H9 (cell line): ENCODE measurements at regions not wholly inside any gene's neighbourhood (a gene's known extent, or its start where the extent isn't known, plus 50 kb on each side); places are given as distances from the start of the nearest gene placed in this dataset.

Source experiments
- DNase-seq: peaks from one replicate; pipeline ENCODE4 v3.0.0-alpha.2; 2017
- H2AFZ ChIP-seq: one replicate; pipeline ENCODE4 v1.6.1; 2013; ENCODE audit warnings: mild to moderate bottlenecking, low read length, control low read depth, moderate library complexity
- H2AK5ac ChIP-seq: 2 replicates; pipeline ENCODE4 v1.6.1; 2013; ENCODE audit warnings: low read length, control low read depth, mixed read lengths; ENCODE audit not compliant: insufficient read length
- H2BK120ac ChIP-seq: one replicate; pipeline ENCODE4 v1.6.1; 2013; ENCODE audit warnings: low read depth, mild to moderate bottlenecking, low read length, control low read depth, inconsistent platforms; ENCODE audit not compliant: poor library complexity, severe bottlenecking
- H2BK12ac ChIP-seq: 2 replicates; pipeline ENCODE4 v1.6.1; 2013; ENCODE audit warnings: low read length, control low read depth, mixed read lengths, low read depth; ENCODE audit not compliant: insufficient read length
- H2BK15ac ChIP-seq: 2 replicates; pipeline ENCODE4 v1.6.1; 2013; ENCODE audit warnings: low read depth, low read length, control low read depth
- H2BK20ac ChIP-seq: one replicate; pipeline ENCODE4 v1.6.1; 2013; ENCODE audit warnings: low read depth, mild to moderate bottlenecking, low read length, control low read depth, inconsistent platforms; ENCODE audit not compliant: poor library complexity, severe bottlenecking
- H2BK5ac ChIP-seq: 2 replicates; pipeline ENCODE4 v1.6.1; 2013; ENCODE audit warnings: low read length, control low read depth, mixed read lengths; ENCODE audit not compliant: insufficient read length
- H3K14ac ChIP-seq: 2 replicates; pipeline ENCODE4 v1.6.1; 2013; ENCODE audit warnings: low read length, control low read depth; ENCODE audit not compliant: insufficient read depth
- H3K18ac ChIP-seq: 2 replicates; pipeline ENCODE4 v1.6.1; 2013; ENCODE audit warnings: low read depth, mild to moderate bottlenecking, mixed read lengths, low read length, control low read depth; ENCODE audit not compliant: insufficient read length
- H3K23ac ChIP-seq: 2 replicates; pipeline ENCODE4 v1.6.1; 2013; ENCODE audit warnings: low read length, control low read depth, mixed read lengths, low read depth; ENCODE audit not compliant: insufficient read length
- H3K23me2 ChIP-seq: 2 replicates; pipeline ENCODE4 v1.6.1; 2013; ENCODE audit warnings: low read depth, mild to moderate bottlenecking, mixed read lengths, low read length, control low read depth; ENCODE audit not compliant: insufficient read length, poor library complexity, severe bottlenecking
- H3K27ac ChIP-seq: 2 replicates; pipeline ENCODE4 v1.5.1; 2013; ENCODE audit warnings: low read length, control low read depth, mixed read lengths, low read depth; ENCODE audit not compliant: insufficient read length
- H3K27me3 ChIP-seq: 2 replicates; pipeline ENCODE4 v1.6.1; 2013; ENCODE audit warnings: low read length, control low read depth, inconsistent platforms; ENCODE audit not compliant: insufficient read depth
- H3K4ac ChIP-seq: 2 replicates; pipeline ENCODE4 v1.6.1; 2013; ENCODE audit warnings: low read depth, mild to moderate bottlenecking, control low read depth, inconsistent platforms, low read length, moderate library complexity
- H3K4me1 ChIP-seq: 2 replicates; pipeline ENCODE4 v1.6.1; 2013; ENCODE audit warnings: low read length, control low read depth, inconsistent platforms; ENCODE audit not compliant: insufficient read depth
- H3K4me2 ChIP-seq: 2 replicates; pipeline ENCODE4 v1.6.1; 2013; ENCODE audit warnings: low read length, control low read depth, mixed read lengths; ENCODE audit not compliant: insufficient read length, insufficient read depth
- H3K56ac ChIP-seq: 2 replicates; pipeline ENCODE4 v1.6.1; 2013; ENCODE audit warnings: low read depth, mild to moderate bottlenecking, mixed read lengths, low read length, control low read depth; ENCODE audit not compliant: insufficient read length
- H3K79me1 ChIP-seq: 2 replicates; pipeline ENCODE4 v1.6.1; 2013; ENCODE audit warnings: low read depth, mild to moderate bottlenecking, moderate library complexity, low read length, control low read depth, inconsistent platforms; ENCODE audit not compliant: insufficient read depth, poor library complexity, severe bottlenecking
- H3K79me2 ChIP-seq: 2 replicates; pipeline ENCODE4 v1.6.1; 2013; ENCODE audit warnings: low read length, control low read depth, inconsistent platforms; ENCODE audit not compliant: insufficient read depth
- H3K9ac ChIP-seq: 2 replicates; pipeline ENCODE4 v1.6.1; 2013; ENCODE audit warnings: low read length, control low read depth, mixed read lengths; ENCODE audit not compliant: insufficient read length; ENCODE audit errors: extremely low read depth
- H3K9me3 ChIP-seq: one replicate; pipeline ENCODE4 v1.6.1; 2013; ENCODE audit warnings: low read depth, low read length, inconsistent platforms; ENCODE audit not compliant: control insufficient read depth
- H3T11ph ChIP-seq: one replicate; pipeline ENCODE4 v1.6.1; 2013; ENCODE audit warnings: mild to moderate bottlenecking, low read length, control low read depth, inconsistent platforms
- H4K20me1 ChIP-seq: one replicate; pipeline ENCODE4 v1.6.1; 2013; ENCODE audit not compliant: control insufficient read depth, insufficient read length, insufficient read depth
- H4K5ac ChIP-seq: 2 replicates; pipeline ENCODE4 v1.6.1; 2013; ENCODE audit warnings: low read depth, mild to moderate bottlenecking, mixed read lengths, low read length, control low read depth; ENCODE audit not compliant: insufficient read length
- H4K8ac ChIP-seq: replicated peaks from 2 replicates; pipeline ENCODE4 v1.6.1; 2013; ENCODE audit warnings: low read length, control low read depth, mixed read lengths, low read depth; ENCODE audit not compliant: insufficient read length
- H4K91ac ChIP-seq: 2 replicates; pipeline ENCODE4 v1.6.1; 2013; ENCODE audit warnings: low read depth, mild to moderate bottlenecking, moderate library complexity, mixed read lengths, low read length, control low read depth; ENCODE audit not compliant: insufficient read length
- H3K27ac Mint-ChIP-seq, 3 experiments: 2 replicates in 2 of 3; 3 replicates in 1 of 3; pipeline ENCODE4 v1.8.0; 2020 to 2021; ENCODE audit warnings: mixed read lengths in 3 of 3, mild to moderate bottlenecking in 1 of 3, moderate library complexity in 1 of 3
- H3K27me3 Mint-ChIP-seq: 2 replicates; pipeline ENCODE4 v1.8.0; 2021; ENCODE audit warnings: low read depth, mild to moderate bottlenecking, moderate library complexity, mixed read lengths
- H3K36me3 Mint-ChIP-seq, 3 experiments: 2 replicates in 2 of 3; 3 replicates in 1 of 3; pipeline ENCODE4 v1.8.0; 2020 to 2021; ENCODE audit warnings: low read depth in 3 of 3, mixed read lengths in 3 of 3; ENCODE audit not compliant: insufficient read depth in 1 of 3
- H3K4me1 Mint-ChIP-seq, 2 experiments: 2 replicates each; pipeline ENCODE4 v1.8.0; 2020; ENCODE audit warnings: mixed read lengths in 2 of 2
- H3K4me3 Mint-ChIP-seq, 2 experiments: 2 replicates in 1 of 2; 3 replicates in 1 of 2; pipeline ENCODE4 v1.8.0; 2020 to 2021; ENCODE audit warnings: mild to moderate bottlenecking in 2 of 2, mixed read lengths in 2 of 2, moderate library complexity in 1 of 2
- H3K9me3 Mint-ChIP-seq, 2 experiments: 2 replicates in 1 of 2; 3 replicates in 1 of 2; pipeline ENCODE4 v1.8.0; 2020; ENCODE audit warnings: mild to moderate bottlenecking in 2 of 2, mixed read lengths in 2 of 2, moderate library complexity in 1 of 2
- CTCF ChIP-seq: fragments of 200-600 bp; sonication (generic); conservative IDR thresholded peaks from 3 replicates; pipeline ENCODE4 v1.8.0; 2021; ENCODE audit warnings: antibody characterized with exemption, mild to moderate bottlenecking
- WGBS: extraction: QIAGEN DNeasy Blood & Tissue Kit; methylation state at CpG from one replicate; pipeline ENCODE4 v1.1.7; 2013; ENCODE audit warnings: missing lambda C conversion rate, low lambda C conversion rate, mixed read lengths; ENCODE audit not compliant: insufficient read length; ENCODE audit errors: extremely low coverage; 5-methylcytosine and 5-hydroxymethylcytosine counted together

GRCh38 chr14:26702721-26703230, 104.9 kb upstream of the NOVA1 start:
- H2AK5ac ChIP-seq = no peak overlapping the region
- no peak for TF ChIP-seq CTCF
- no peak overlapping the region for H3K18ac ChIP-seq
- H2BK15ac ChIP-seq = no peak overlapping the region
- no peak overlapping the region for H3T11ph ChIP-seq
- H2BK120ac ChIP-seq = no peak overlapping the region
- H3K4me2 ChIP-seq = no peak overlapping the region
- H2BK20ac ChIP-seq = no peak overlapping the region
- Mint-ChIP-seq H3K4me1 (peaks cover 10 to 17% of the 10 kb centered on the region in 2 experiments), H3K36me3 (peaks cover 0 to 7% (median 2%) of the 10 kb centered on the region in 3 experiments; a peak in 3 of 7 replicates), H3K9me3 (peaks cover 0 to 2% of the 10 kb centered on the region in 2 experiments; a peak in 3 of 5 replicates), H3K4me3 (no peak overlapping the region), H3K27ac (0 out of 7 replicates have a peak overlapping the region, but pooled peaks of 1 of the 3 experiments have one; percentile 21), H3K27me3 (no peaks in the 10 kb centered on the region)
- no peak overlapping the region for H3K4ac ChIP-seq
- no peak overlapping the region for H4K8ac ChIP-seq
- H2BK5ac ChIP-seq = no peak overlapping the region
- no peak overlapping the region for H2AFZ ChIP-seq
- no peaks in the 10 kb centered on the region for H4K20me1 ChIP-seq
- H3K56ac ChIP-seq = no peak overlapping the region
- H4K5ac ChIP-seq = no peak overlapping the region
- DNase-seq = no peak
- no peaks in the 10 kb centered on the region for H3K4me1 ChIP-seq
- no peak overlapping the region for H3K27ac ChIP-seq
- no peak overlapping the region for H3K9ac ChIP-seq
- no peaks in the 10 kb centered on the region for H3K9me3 ChIP-seq
- H3K27me3 ChIP-seq = no peaks in the 10 kb centered on the region
- H2BK12ac ChIP-seq = no peak overlapping the region
- H3K79me1 ChIP-seq = no peaks in the 10 kb centered on the region
- H3K14ac ChIP-seq = no peak overlapping the region
- H4K91ac ChIP-seq = no peak overlapping the region
- no CpG with 5 or more reads among the region's 4 CpGs for WGBS
- no peak overlapping the region for H3K23ac ChIP-seq
- H3K79me2 ChIP-seq = no peaks in the 10 kb centered on the region
- no peaks in the 10 kb centered on the region for H3K23me2 ChIP-seq
